ENCODE measurements at regions not wholly inside any gene's neighbourhood (a gene's known extent, or its start where the extent isn't known, plus 50 kb on each side); places are given as distances from the start of the nearest gene placed in this dataset.

- TF ChIP-seq CTCF (IDR thresholded peaks at IDR 0.05) (no peak), EP300 (IDR thresholded peaks at IDR 0.05; ENCODE audit: borderline replicate concordance in 1 of 2, low read depth in 1 of 2, low read length in 1 of 2) (no peak), POLR2AphosphoS5 (IDR thresholded peaks at IDR 0.05; ENCODE audit: low read depth, low read length) (no peak), SMC3 (IDR thresholded peaks at IDR 0.05; ENCODE audit: low read depth, low read length) (no peak), GATA2 (CRISPR knock-in tag; IDR thresholded peaks at IDR 0.05) (no peak), MEF2A (IDR thresholded peaks at IDR 0.05; ENCODE audit: borderline replicate concordance, low read depth) (no peak), ZBTB33 (IDR thresholded peaks at IDR 0.05; ENCODE audit: borderline replicate concordance, low read depth) (no peak), GABPA (IDR thresholded peaks at IDR 0.05; ENCODE audit: low read depth) (no peak), PBX3 (IDR thresholded peaks at IDR 0.05) (no peak), ELF1 (IDR thresholded peaks at IDR 0.05) (no peak), REST (IDR thresholded peaks at IDR 0.05; ENCODE audit: low read depth, low read length) (no peak)
These were observed 58.7 kb upstream of the FCN1 start for GRCh38 chr9:134976403-134976802.
